CD14-positive monocyte (primary cell): ENCODE measurements at regions not wholly inside any gene's neighbourhood (a gene's known extent, or its start where the extent isn't known, plus 50 kb on each side); places are given as distances from the start of the nearest gene placed in this dataset.

Source experiments
- DNase-seq, 3 donors: peaks; one replicate each; pipeline ENCODE4 v3.0.0-alpha.2; 2011 to 2022
- H2AFZ ChIP-seq: 2 replicates; pipeline ENCODE4 v1.6.0; 2012; ENCODE audit warnings: mild to moderate bottlenecking, low read depth, low read length, inconsistent platforms; ENCODE audit not compliant: insufficient read depth, poor library complexity, severe bottlenecking
- H3K27ac ChIP-seq, 2 donors: 1 replicate in 1 of 2; 2 replicates in 1 of 2; pipeline ENCODE4 v1.5.1; 2012 to 2013; ENCODE audit warnings: low read length in 2 of 2, control low read depth in 1 of 2, inconsistent platforms in 1 of 2, low read depth in 1 of 2, mild to moderate bottlenecking in 1 of 2
- H3K27me3 ChIP-seq, 2 donors: one replicate each; pipeline versions ENCODE4 v1.6.0 to v1.6.1; 2011 to 2013; ENCODE audit warnings: low read length in 2 of 2; ENCODE audit not compliant: control insufficient read depth in 2 of 2, insufficient read depth in 2 of 2
- H3K36me3 ChIP-seq, 2 donors: replicated peaks in 1 of 2; 1 replicate in 1 of 2; 2 replicates in 1 of 2; pipeline versions ENCODE4 v1.5.1 to v1.6.1; 2012 to 2013; ENCODE audit warnings: low read length in 2 of 2, control low read depth in 1 of 2, inconsistent platforms in 1 of 2, mild to moderate bottlenecking in 1 of 2; ENCODE audit not compliant: insufficient read depth in 2 of 2, control insufficient read depth in 1 of 2
- H3K4me1 ChIP-seq, 2 donors: 1 replicate in 1 of 2; 2 replicates in 1 of 2; pipeline versions ENCODE4 v1.5.1 to v1.6.1; 2012 to 2013; ENCODE audit warnings: low read length in 2 of 2, control low read depth in 1 of 2, inconsistent platforms in 1 of 2, mild to moderate bottlenecking in 1 of 2, moderate library complexity in 1 of 2; ENCODE audit not compliant: insufficient read depth in 2 of 2, control insufficient read depth in 1 of 2
- H3K4me2 ChIP-seq: replicated peaks from 2 replicates; pipeline ENCODE3; 2012; ENCODE audit warnings: low read length, moderate library complexity, mild to moderate bottlenecking; ENCODE audit not compliant: poor library complexity, severe bottlenecking; ENCODE audit errors: extremely low read depth
- H3K4me3 ChIP-seq, 3 experiments: fragments of 200-600 bp in 1 of 3; sonication (generic) in 1 of 3; replicated peaks in 1 of 3; 1 replicate in 2 of 3; 2 replicates in 1 of 3; pipeline ENCODE4 v1.5.1; 2011 to 2013; ENCODE audit warnings: low read length in 3 of 3, mild to moderate bottlenecking in 3 of 3, control low read depth in 2 of 3, low read depth in 2 of 3, inconsistent platforms in 1 of 3, moderate library complexity in 1 of 3
- H3K79me2 ChIP-seq: 2 replicates; pipeline ENCODE4 v1.6.0; 2012; ENCODE audit warnings: mild to moderate bottlenecking, control low read depth, inconsistent platforms, low read length, moderate library complexity; ENCODE audit not compliant: insufficient read depth
- H3K9ac ChIP-seq: 2 replicates; pipeline ENCODE4 v1.6.0; 2017; ENCODE audit warnings: low read length, mild to moderate bottlenecking; ENCODE audit not compliant: insufficient read depth, poor library complexity, severe bottlenecking
- H3K9me3 ChIP-seq, 2 donors: replicated peaks in 1 of 2; 1 replicate in 1 of 2; 2 replicates in 1 of 2; pipeline versions ENCODE4 v1.5.1 to v1.6.1; 2012 to 2013; ENCODE audit warnings: low read length in 2 of 2, control low read depth in 1 of 2; ENCODE audit not compliant: control insufficient read depth in 1 of 2, insufficient read depth in 1 of 2
- H4K20me1 ChIP-seq: 2 replicates; pipeline ENCODE4 v1.6.0; 2012; ENCODE audit warnings: mild to moderate bottlenecking, low read length, control low read depth, moderate library complexity; ENCODE audit not compliant: insufficient read depth
- H3K27ac Mint-ChIP-seq, 7 donors: one replicate each; pipeline ENCODE4 v1.8.0; 2020; ENCODE audit warnings: mild to moderate bottlenecking in 7 of 7, mixed read lengths in 7 of 7, moderate library complexity in 6 of 7, inconsistent platforms in 2 of 7
- H3K27me3 Mint-ChIP-seq, 3 donors: one replicate each; pipeline ENCODE4 v1.8.0; 2021 to 2022; ENCODE audit warnings: low read depth in 3 of 3, mild to moderate bottlenecking in 3 of 3, mixed read lengths in 3 of 3, moderate library complexity in 3 of 3, inconsistent platforms in 1 of 3
- H3K36me3 Mint-ChIP-seq, 2 donors: one replicate each; pipeline ENCODE4 v1.8.0; 2020; ENCODE audit warnings: mixed read lengths in 2 of 2, inconsistent platforms in 1 of 2, mild to moderate bottlenecking in 1 of 2
- H3K4me1 Mint-ChIP-seq: one replicate; pipeline ENCODE4 v1.8.0; 2020; ENCODE audit warnings: mild to moderate bottlenecking, mixed read lengths
- H3K4me3 Mint-ChIP-seq, 2 donors: one replicate each; pipeline ENCODE4 v1.8.0; 2020; ENCODE audit warnings: mild to moderate bottlenecking in 2 of 2, mixed read lengths in 2 of 2, moderate library complexity in 1 of 2
- H3K9me3 Mint-ChIP-seq, 7 donors: one replicate each; pipeline ENCODE4 v1.8.0; 2020 to 2022; ENCODE audit warnings: mixed read lengths in 7 of 7, mild to moderate bottlenecking in 6 of 7, moderate library complexity in 6 of 7, inconsistent platforms in 2 of 7
- WGBS: methylation state at CpG from one replicate; pipeline ENCODE4 v1.1.5; 2013; ENCODE audit warnings: missing lambda C conversion rate; ENCODE audit not compliant: insufficient coverage; 5-methylcytosine and 5-hydroxymethylcytosine counted together
- intact Hi-C, 2 donors: fragments of 100-400 bp; cut with micrococcal nuclease; formaldehyde crosslinking; loops; one replicate each; pipeline versions ENCODE4 v1.15.0 to v1.15.1; 2023
- TF ChIP-seq, protein P1 (sequence below): fragments of 200-600 bp; IDR thresholded peaks from one replicate; pipeline ENCODE4 v1.8.0; 2022; ENCODE audit warnings: antibody characterized with exemption, mild to moderate bottlenecking

GRCh38 chr4:4602468-4602867 lies 60.6 kb upstream of the STX18 start:
- Mint-ChIP-seq H3K4me1 (no peaks in the 10 kb centered on the region), H3K36me3 (no peaks in the 10 kb centered on the region), H3K27ac (peak overlapping the region in 1 of 7 donors; percentile 12), H3K4me3 (no peak overlapping the region), H3K9me3 (peaks cover 0 to 5% (median 0%) of the 10 kb centered on the region in 7 donors), H3K27me3 (no peaks in the 10 kb centered on the region)
- Histone ChIP-seq H3K4me1 (no peaks in the 10 kb centered on the region), H3K9ac (no peak overlapping the region), H3K79me2 (no peaks in the 10 kb centered on the region), H4K20me1 (no peaks in the 10 kb centered on the region), H3K4me3 (no peak overlapping the region), H3K27me3 (no peaks in the 10 kb centered on the region), H3K36me3 (no peaks in the 10 kb centered on the region), H3K9me3 (no peaks in the 10 kb centered on the region), H3K4me2 (no peak overlapping the region), H3K27ac (no peak overlapping the region), H2AFZ (no peak overlapping the region)
- TF ChIP-seq, protein P1, sequence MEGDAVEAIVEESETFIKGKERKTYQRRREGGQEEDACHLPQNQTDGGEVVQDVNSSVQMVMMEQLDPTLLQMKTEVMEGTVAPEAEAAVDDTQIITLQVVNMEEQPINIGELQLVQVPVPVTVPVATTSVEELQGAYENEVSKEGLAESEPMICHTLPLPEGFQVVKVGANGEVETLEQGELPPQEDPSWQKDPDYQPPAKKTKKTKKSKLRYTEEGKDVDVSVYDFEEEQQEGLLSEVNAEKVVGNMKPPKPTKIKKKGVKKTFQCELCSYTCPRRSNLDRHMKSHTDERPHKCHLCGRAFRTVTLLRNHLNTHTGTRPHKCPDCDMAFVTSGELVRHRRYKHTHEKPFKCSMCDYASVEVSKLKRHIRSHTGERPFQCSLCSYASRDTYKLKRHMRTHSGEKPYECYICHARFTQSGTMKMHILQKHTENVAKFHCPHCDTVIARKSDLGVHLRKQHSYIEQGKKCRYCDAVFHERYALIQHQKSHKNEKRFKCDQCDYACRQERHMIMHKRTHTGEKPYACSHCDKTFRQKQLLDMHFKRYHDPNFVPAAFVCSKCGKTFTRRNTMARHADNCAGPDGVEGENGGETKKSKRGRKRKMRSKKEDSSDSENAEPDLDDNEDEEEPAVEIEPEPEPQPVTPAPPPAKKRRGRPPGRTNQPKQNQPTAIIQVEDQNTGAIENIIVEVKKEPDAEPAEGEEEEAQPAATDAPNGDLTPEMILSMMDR: no peak
- intact Hi-C loops: no loop called here
- DNase-seq: no peak
- WGBS: 100% methylated on average over 1 of the region's 2 CpGs

DNA sequence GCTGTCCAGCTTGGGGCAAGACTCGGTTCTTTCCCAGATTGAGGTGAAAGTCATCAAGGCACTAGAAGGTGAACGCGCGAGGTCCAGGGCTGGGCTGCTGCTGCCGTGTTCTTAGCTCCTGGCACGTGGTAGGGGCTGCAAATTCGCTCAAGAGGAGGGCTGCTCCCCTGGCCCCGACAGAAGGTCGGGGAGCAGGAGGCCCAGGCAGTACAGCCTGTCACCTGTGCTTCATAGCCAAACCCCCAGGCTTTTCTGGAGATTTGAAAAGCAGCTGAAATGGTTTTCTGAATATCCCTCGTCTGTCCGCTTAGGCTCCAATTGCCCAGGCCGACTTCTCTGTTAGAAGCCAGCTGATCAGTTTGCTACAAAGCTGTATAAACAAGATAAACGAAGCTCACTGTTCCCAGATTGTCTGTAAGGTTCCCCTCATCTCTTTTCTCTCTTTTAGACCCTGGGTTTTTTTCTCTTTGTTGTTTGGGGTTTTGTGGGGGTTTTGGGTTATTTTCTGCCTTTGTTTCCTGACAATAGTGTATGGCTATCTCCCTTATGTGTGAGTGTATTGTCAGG lies 60.0 kb upstream of the STX18 start:
- Histone ChIP-seq H3K36me3 (no peaks in the 10 kb centered on the region), H3K4me1 (no peaks in the 10 kb centered on the region), H3K4me2 (no peak overlapping the region), H2AFZ (no peak overlapping the region), H3K9me3 (no peaks in the 10 kb centered on the region), H3K79me2 (no peaks in the 10 kb centered on the region), H3K27me3 (no peaks in the 10 kb centered on the region), H3K9ac (no peak overlapping the region), H3K4me3 (no peak overlapping the region), H4K20me1 (no peaks in the 10 kb centered on the region), H3K27ac (no peak overlapping the region)
- Mint-ChIP-seq H3K9me3 (peaks cover 0 to 7% (median 2%) of the 10 kb centered on the region in 7 donors), H3K36me3 (no peaks in the 10 kb centered on the region), H3K4me1 (no peaks in the 10 kb centered on the region), H3K4me3 (no peak overlapping the region), H3K27me3 (no peaks in the 10 kb centered on the region), H3K27ac (no peak overlapping the region)
- 94% methylated on average over 12 of the region's 13 CpGs for WGBS
- no peak for DNase-seq
- intact Hi-C loops: no loop called here
- TF ChIP-seq, protein P1: no peak
